AG04450 (cell line): ENCODE measurements at regions not wholly inside any gene's neighbourhood (a gene's known extent, or its start where the extent isn't known, plus 50 kb on each side); places are given as distances from the start of the nearest gene placed in this dataset.

Experiments
- CTCF ChIA-PET: fragments of 300-600, 350-600 bp; formaldehyde crosslinking; extraction: SDS; loops from one replicate; lab custom pipeline; 2022; ENCODE audit warnings: antibody characterized with exemption, inconsistent platforms; lab: Charles Lee
- POLR2A ChIA-PET: fragments of 350-600 bp; formaldehyde crosslinking; extraction: SDS; loops from one replicate; lab custom pipeline; 2021; ENCODE audit warnings: antibody characterized with exemption, inconsistent platforms; lab: Yijun Ruan, JAX
- DNase-seq: peaks from one replicate; pipeline ENCODE4 v3.0.0-alpha.2; 2011; ENCODE audit warnings: low read depth, low spot score
- H3K27ac ChIP-seq: one replicate; pipeline ENCODE4 v1.5.1; 2012; ENCODE audit warnings: low read depth, low read length, control low read depth
- H3K27me3 ChIP-seq: one replicate; pipeline ENCODE4 v1.6.0; 2012; ENCODE audit warnings: low read length; ENCODE audit not compliant: control insufficient read depth, insufficient read depth
- H3K4me3 ChIP-seq: 2 replicates; pipeline ENCODE4 v1.5.1; 2011; ENCODE audit warnings: mild to moderate bottlenecking, low read depth, low read length, control low read depth
- H3K9me3 ChIP-seq: 2 replicates; pipeline ENCODE4 v1.5.1; 2012; ENCODE audit warnings: low read length; ENCODE audit not compliant: control insufficient read depth, insufficient read depth
- TF ChIP-seq, protein P1 (sequence below): IDR thresholded peaks from 2 replicates; pipeline ENCODE4 v1.5.1; 2011; ENCODE audit warnings: low read depth, low read length, control low read depth, inconsistent platforms

DNA sequence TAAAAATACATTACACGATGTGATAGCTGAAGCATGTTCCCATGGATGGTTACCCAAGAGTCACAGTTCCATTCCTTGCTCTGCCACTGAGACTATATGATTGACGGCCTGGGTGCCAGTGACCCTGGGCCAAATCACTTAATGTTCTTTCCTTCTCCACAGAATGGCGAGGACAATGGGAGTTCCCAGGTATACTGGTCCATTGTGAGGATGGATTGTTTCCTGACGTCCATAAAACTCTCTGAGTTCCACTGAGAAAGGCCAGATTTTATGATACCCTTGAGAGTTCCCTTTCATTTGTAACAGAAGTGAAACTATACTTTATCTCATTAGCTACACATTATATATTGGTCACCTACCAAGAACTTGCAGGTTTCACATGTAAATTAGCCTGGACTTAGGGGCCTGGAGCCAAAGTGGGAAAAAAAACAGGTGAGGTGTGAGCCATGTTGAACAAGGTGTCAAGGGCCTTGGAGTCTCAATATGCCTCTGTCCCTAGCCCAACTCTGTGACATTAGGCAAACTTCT lies 502.2 kb upstream of the DAB1 start:
- TF ChIP-seq, protein P1, sequence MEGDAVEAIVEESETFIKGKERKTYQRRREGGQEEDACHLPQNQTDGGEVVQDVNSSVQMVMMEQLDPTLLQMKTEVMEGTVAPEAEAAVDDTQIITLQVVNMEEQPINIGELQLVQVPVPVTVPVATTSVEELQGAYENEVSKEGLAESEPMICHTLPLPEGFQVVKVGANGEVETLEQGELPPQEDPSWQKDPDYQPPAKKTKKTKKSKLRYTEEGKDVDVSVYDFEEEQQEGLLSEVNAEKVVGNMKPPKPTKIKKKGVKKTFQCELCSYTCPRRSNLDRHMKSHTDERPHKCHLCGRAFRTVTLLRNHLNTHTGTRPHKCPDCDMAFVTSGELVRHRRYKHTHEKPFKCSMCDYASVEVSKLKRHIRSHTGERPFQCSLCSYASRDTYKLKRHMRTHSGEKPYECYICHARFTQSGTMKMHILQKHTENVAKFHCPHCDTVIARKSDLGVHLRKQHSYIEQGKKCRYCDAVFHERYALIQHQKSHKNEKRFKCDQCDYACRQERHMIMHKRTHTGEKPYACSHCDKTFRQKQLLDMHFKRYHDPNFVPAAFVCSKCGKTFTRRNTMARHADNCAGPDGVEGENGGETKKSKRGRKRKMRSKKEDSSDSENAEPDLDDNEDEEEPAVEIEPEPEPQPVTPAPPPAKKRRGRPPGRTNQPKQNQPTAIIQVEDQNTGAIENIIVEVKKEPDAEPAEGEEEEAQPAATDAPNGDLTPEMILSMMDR, result no peak
- Histone ChIP-seq H3K27ac (no peak overlapping the region), H3K9me3 (no peaks in the 10 kb centered on the region), H3K27me3 (no peaks in the 10 kb centered on the region), H3K4me3 (no peak overlapping the region)
- DNase-seq, result no peak
- POLR2A ChIA-PET, result no interaction called here
- CTCF ChIA-PET, result no interaction called here

DNA sequence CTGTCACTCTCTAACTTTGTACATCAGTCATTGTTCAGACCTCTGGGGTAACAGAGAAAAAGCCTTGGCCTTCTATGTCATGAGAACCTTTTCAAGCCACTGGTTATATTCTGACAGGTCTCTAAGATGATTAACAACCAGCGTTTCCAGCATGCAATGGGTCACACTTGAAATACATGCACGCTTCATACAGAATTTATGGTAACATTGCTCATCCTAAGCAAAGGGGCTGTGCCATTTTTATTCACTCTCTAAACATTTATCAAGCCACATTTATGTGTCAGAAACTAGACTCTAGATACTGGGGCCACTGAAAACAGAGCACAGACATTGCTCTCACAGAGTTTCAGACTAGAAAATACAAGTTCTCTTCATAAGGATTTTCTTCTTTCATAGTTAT lies 501.4 kb upstream of the DAB1 start:
- no peaks in the 10 kb centered on the region for H3K27me3 ChIP-seq
- H3K9me3 ChIP-seq, result no peaks in the 10 kb centered on the region
- ChIA-PET CTCF (no interaction called here), POLR2A (no interaction called here)
- DNase-seq, result no peak
- TF ChIP-seq, protein P1, result no peak
- H3K27ac ChIP-seq, result no peak overlapping the region
- H3K4me3 ChIP-seq, result no peak overlapping the region

DNA sequence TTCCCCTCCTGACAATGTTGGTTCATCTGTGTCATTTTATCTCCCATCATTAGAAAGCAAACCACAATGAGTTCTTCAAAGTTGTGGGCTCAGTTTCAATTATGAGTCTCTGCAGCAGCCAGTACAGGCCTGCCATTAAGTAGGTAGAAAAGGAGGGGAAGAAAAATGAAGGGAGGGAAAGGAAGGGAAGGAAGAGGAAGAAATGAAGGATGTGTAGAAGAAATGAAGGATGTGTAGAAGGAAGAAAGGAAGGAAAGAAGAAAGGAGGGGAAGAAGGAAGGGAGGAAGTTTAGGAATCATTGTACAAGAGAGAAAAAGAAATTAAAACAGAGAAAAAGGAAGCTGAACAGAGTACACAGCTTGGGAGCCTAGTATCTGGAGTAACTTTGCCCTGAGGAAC lies 498.3 kb upstream of the DAB1 start:
- TF ChIP-seq, protein P1, result no peak
- H3K4me3 ChIP-seq, result no peak overlapping the region
- DNase-seq, result no peak
- ChIA-PET CTCF (no interaction called here), POLR2A (no interaction called here)
- H3K27me3 ChIP-seq, result no peaks in the 10 kb centered on the region
- no peak overlapping the region for H3K27ac ChIP-seq
- no peaks in the 10 kb centered on the region for H3K9me3 ChIP-seq

DNA sequence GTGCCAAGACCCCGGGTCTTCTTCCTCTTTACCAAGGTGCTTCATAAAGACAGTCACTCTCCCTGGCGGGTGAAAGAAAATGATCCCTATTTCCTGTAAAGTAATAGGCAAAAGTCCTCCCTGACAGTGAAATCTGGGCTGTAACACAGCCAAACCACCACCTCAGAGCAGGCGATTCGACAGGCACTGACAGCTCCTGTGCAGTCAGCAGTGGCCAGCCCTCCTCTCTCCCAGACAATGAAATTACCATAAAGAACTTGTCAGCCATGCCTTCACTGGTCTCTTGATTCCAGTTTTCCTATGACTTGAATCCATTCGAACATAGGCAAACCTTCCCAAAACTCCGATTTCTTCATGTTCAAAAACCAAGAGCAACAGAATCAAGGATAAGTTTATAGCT lies 492.2 kb upstream of the DAB1 start:
- POLR2A ChIA-PET, result no interaction called here
- no peak for DNase-seq
- TF ChIP-seq, protein P1, result no peak
- no peaks in the 10 kb centered on the region for H3K27me3 ChIP-seq
- no peak overlapping the region for H3K27ac ChIP-seq
- CTCF ChIA-PET, result no interaction called here
- H3K4me3 ChIP-seq, result no peak overlapping the region
- H3K9me3 ChIP-seq, result no peaks in the 10 kb centered on the region

DNA sequence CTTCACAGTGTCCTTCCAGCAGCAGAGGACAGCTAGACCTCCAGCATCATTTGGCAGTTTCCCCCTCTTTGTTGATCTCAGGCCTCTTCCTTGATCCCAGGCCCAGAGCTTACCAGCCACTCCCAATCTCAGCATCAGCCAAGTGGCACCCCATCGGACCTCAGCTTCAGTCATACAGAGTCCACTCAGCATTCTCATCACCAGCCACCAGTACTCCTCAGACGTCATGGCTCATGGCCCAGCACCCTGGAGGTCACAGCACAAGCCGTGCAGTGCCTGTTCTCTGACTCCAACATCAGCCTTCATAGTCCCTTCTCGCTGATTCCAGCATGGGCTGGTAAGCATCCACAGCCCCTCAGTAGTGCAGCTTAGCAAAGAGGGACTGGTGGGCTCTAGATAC lies 487.6 kb upstream of the DAB1 start:
- Histone ChIP-seq H3K4me3 (no peak overlapping the region), H3K27ac (no peak overlapping the region), H3K27me3 (no peaks in the 10 kb centered on the region), H3K9me3 (no peaks in the 10 kb centered on the region)
- DNase-seq, result no peak
- ChIA-PET CTCF (no interaction called here), POLR2A (no interaction called here)
- TF ChIP-seq, protein P1, result no peak
